ENCODE measurements at regions not wholly inside any gene's neighbourhood (a gene's known extent, or its start where the extent isn't known, plus 50 kb on each side); places are given as distances from the start of the nearest gene placed in this dataset.
A peak's percentile ranks its signal among the peaks of the same experiment; 100 is the strongest.
"Not testable (repeated sequence)": the region's sequence is repeated elsewhere in the genome, so short reads cannot be mapped to it uniquely, and the experiment has no call there.

DNA sequence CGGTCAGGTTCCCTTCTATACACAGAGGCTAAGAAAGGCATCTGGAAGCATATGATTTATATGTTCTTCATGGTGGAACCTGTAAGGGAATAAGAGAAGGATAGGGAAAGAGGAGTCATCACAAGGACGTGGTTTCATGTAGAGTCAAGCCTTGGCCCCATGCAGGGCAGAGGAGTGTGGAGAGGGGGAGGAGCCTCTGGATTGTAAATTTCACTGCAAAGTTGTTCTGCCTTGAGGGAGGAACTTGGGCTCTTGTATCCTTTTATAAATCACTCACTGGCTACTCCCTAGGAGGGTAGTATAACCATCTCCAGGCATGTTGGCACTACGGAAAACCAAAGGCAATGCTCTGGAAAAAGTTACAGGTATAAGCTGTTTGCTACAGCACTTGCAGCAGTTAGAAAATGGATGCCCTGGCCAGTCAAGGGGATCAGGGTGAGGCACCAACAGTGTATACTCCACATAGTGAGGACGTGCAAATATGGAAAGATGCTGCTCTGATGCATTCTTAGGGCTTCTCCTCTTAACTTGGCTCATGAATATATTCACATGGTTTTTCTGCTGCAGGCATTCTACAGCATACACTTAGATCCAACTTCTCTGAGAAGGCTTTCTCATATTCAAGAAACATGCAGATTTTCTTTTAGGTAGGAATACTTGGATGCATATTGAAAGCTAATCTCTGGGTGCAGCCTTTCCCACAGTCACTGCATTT, 60.3 kb upstream of the ZNF81 start:
- no peak for DNase-seq (ENCODE audit: low read depth in 2 of 2)
- no peak for TF ChIP-seq CTCF (IDR thresholded peaks at IDR 0.05; ENCODE audit: low read depth, low read length)
- H3K4me3 ChIP-seq (replicated peaks in 1 of 2; ENCODE audit: low read depth in 2 of 2, low read length in 2 of 2): no peak overlapping the region

DNA sequence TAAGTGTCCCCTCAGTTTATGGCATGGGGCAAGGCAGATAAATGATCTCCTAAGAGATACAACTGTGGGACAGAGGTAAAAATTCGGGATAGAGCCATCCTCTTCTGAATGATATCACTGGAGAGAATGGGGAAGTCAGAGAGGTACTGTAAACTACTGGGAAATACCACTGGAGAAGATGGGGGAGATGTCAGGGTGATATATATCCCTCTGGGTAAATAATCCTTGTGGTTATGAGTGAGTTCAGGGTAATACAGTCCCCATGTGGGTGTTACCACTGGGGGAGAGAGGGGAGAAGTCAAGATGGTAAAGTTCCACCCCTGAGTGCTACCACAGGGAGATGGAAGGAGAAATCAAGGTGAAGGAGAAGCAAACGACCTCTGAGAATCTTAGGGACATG, 63.9 kb upstream of the ZNF81 start:
- TF ChIP-seq CTCF (IDR thresholded peaks at IDR 0.05; ENCODE audit: low read depth, low read length): no peak
- no peak overlapping the region for H3K4me3 ChIP-seq (replicated peaks in 1 of 2; ENCODE audit: low read depth in 2 of 2, low read length in 2 of 2)
- DNase-seq (ENCODE audit: low read depth in 2 of 2): no peak

GRCh38 chrX:47771473-47771872, 65.2 kb upstream of the ZNF81 start:
- no peak overlapping the region for H3K4me3 ChIP-seq (replicated peaks in 1 of 2; ENCODE audit: low read depth in 2 of 2, low read length in 2 of 2)
- DNase-seq (ENCODE audit: low read depth in 2 of 2): no peak
- no peak for TF ChIP-seq CTCF (IDR thresholded peaks at IDR 0.05; ENCODE audit: low read depth, low read length)

- H3K4me3 ChIP-seq (replicated peaks in 1 of 2; ENCODE audit: low read depth in 2 of 2, low read length in 2 of 2); DNase-seq (ENCODE audit: low read depth in 2 of 2): not testable (repeated sequence)
Observed at GRCh38 chrX:47762826-47763225, 73.9 kb upstream of the ZNF81 start.

- H3K4me3 ChIP-seq (replicated peaks in 1 of 2; ENCODE audit: low read depth in 2 of 2, low read length in 2 of 2): no peak overlapping the region
- no peak for DNase-seq (ENCODE audit: low read depth in 2 of 2)
- TF ChIP-seq CTCF (IDR thresholded peaks at IDR 0.05; ENCODE audit: low read depth, low read length): no peak
Observed at GRCh38 chrX:47752685-47753084, 84.0 kb upstream of the ZNF81 start.

DNA sequence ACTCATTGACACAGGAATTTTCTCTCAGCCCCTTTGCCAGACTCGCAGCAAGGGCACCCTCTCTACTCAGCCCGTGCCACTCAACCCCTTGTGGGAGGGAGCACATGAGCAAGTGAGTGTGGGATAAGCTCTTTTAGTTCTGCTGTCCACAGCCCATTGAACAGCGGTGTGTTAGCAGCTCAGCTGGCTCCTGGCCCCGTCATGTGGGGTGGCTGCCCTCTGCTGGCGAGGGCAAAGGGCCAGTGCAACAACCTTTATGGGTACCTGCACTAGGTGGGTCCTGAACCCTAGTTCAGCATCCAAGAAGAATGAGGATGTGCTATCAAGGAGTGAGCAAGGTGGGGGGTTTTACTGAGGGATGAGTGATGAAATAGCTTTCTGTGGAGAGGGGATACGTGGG, 85.0 kb upstream of the ZNF81 start:
- DNase-seq (ENCODE audit: low read depth in 2 of 2): peak; percentile 43 to 48
- no peak overlapping the region for H3K4me3 ChIP-seq (replicated peaks in 1 of 2; ENCODE audit: low read depth in 2 of 2, low read length in 2 of 2)
- peak; percentile 53 for TF ChIP-seq CTCF (IDR thresholded peaks at IDR 0.05; ENCODE audit: low read depth, low read length)

DNA sequence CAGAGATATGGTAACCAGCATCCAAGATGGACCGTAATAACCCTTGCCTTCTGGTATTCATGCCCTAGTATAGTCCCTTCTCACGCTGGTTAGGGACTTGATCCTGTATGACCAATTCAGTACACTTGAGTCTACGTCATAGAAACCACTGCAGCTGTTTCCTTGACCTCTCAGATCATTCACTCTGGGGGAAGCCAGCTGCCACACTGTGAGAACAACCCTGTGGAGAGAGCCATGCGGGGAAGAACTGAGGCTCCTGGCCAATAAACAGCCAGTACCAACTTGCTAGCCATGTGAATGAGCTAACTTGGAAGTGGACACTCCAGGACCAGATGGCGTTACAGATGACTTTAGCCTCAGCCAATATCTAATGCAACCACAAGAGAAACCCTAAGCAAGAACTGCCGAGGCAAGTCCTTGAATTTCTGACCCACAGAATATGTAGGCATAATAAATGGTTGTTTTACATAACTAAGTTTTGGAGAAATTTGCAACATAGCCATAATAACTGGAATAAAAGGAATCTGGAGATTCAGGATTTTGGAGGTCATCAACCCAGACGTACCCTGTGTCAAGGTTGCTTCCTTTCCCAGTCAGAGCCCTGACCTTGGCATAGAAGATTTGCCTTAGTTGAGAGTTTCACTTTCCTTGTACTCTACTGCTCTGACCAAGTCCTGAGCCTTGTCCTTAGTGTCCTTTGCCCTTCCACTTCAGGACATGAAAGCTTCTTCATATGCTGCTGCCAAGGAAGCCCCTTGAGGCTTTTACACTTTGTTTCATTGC, 87.3 kb upstream of the ZNF81 start:
- H3K4me3 ChIP-seq (replicated peaks in 1 of 2; ENCODE audit: low read depth in 2 of 2, low read length in 2 of 2): no peak overlapping the region
- peak in 1 of 2 donors; percentile 69 for DNase-seq (ENCODE audit: low read depth in 2 of 2)
- TF ChIP-seq CTCF (IDR thresholded peaks at IDR 0.05; ENCODE audit: low read depth, low read length): no peak
